GM06990 (cell line): ENCODE measurements at regions not wholly inside any gene's neighbourhood (a gene's known extent, or its start where the extent isn't known, plus 50 kb on each side); places are given as distances from the start of the nearest gene placed in this dataset.
"Not testable (repeated sequence)": the region's sequence is repeated elsewhere in the genome, so short reads cannot be mapped to it uniquely, and the experiment has no call there.

Experiments
- DNase-seq: peaks from one replicate; pipeline ENCODE4 v3.0.0-alpha.2; 2011; ENCODE audit not compliant: insufficient read length; ENCODE audit errors: extremely low read depth
- H3K27me3 ChIP-seq: replicated peaks from 2 replicates; pipeline ENCODE4 v1.6.0; 2011; ENCODE audit warnings: low read length; ENCODE audit not compliant: control insufficient read depth, insufficient read depth
- H3K36me3 ChIP-seq: 2 replicates; pipeline ENCODE4 v1.5.1; 2011; ENCODE audit warnings: low read length; ENCODE audit not compliant: control insufficient read depth, insufficient read depth
- H3K4me3 ChIP-seq: replicated peaks from 2 replicates; pipeline ENCODE4 v1.5.1; 2011; ENCODE audit warnings: low read depth, mild to moderate bottlenecking, control low read depth, low read length
- TF ChIP-seq, protein P1 (sequence below): IDR thresholded peaks from 2 replicates; pipeline ENCODE4 v1.5.1; 2011; ENCODE audit warnings: low read length, control low read depth, mild to moderate bottlenecking, inconsistent platforms; ENCODE audit not compliant: insufficient read depth, poor library complexity, severe bottlenecking

- TF ChIP-seq, protein P1, sequence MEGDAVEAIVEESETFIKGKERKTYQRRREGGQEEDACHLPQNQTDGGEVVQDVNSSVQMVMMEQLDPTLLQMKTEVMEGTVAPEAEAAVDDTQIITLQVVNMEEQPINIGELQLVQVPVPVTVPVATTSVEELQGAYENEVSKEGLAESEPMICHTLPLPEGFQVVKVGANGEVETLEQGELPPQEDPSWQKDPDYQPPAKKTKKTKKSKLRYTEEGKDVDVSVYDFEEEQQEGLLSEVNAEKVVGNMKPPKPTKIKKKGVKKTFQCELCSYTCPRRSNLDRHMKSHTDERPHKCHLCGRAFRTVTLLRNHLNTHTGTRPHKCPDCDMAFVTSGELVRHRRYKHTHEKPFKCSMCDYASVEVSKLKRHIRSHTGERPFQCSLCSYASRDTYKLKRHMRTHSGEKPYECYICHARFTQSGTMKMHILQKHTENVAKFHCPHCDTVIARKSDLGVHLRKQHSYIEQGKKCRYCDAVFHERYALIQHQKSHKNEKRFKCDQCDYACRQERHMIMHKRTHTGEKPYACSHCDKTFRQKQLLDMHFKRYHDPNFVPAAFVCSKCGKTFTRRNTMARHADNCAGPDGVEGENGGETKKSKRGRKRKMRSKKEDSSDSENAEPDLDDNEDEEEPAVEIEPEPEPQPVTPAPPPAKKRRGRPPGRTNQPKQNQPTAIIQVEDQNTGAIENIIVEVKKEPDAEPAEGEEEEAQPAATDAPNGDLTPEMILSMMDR, result no peak
- Histone ChIP-seq H3K36me3 (no peaks in the 10 kb centered on the region), H3K27me3 (no peaks in the 10 kb centered on the region), H3K4me3 (no peak overlapping the region)
- no peak for DNase-seq
These were observed 65.8 kb downstream of the SPIN4 start for GRCh38 chrX:63285375-63285774.

DNA sequence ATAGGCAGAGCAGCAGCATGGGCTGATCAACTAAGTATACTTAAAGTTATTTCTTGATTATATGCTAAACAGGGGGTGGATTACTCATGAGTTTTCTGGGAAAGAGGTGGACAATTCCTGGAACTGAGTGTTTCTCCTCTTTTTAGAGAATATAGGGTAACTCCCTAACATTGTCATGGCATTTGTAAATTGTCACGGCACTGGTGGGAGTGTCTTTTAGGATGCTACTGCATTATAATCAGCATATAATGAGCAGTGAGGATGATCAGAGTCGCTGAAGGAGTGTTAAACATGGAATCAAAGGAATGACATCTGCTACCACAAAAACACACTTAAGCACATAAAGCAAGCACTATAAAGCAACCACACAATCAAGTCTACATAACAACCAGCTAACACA, 66.5 kb downstream of the SPIN4 start:
- Histone ChIP-seq H3K4me3 (no peak overlapping the region), H3K36me3 (no peaks in the 10 kb centered on the region), H3K27me3 (no peaks in the 10 kb centered on the region)
- TF ChIP-seq, protein P1, result no peak
- DNase-seq, result no peak

DNA sequence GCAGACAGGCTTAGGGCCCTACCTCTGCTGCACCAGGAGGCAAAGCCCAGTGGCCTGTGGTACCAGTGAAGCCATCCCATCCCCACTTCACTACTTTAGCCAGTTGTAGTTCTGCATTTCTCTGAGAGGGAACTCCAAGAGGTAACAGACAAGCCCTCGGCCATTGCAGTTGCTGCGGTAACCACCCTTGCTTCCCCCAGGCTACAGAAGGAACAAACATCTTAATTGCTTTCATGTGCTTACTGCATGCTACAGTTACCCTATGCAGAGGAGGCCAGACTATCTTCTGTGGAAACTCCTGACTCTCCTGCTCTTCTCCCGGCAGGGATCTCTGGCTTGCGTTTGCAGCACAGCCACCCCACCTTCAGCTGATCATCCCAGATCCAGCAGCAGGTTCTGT, 67.8 kb downstream of the SPIN4 start:
- Histone ChIP-seq H3K36me3 (no peaks in the 10 kb centered on the region), H3K27me3 (no peaks in the 10 kb centered on the region), H3K4me3 (no peak overlapping the region)
- no peak for DNase-seq
- TF ChIP-seq, protein P1, result no peak

GRCh38 chrX:63282828-63283227, 68.3 kb downstream of the SPIN4 start:
- H3K27me3 ChIP-seq, result no peaks in the 10 kb centered on the region
- TF ChIP-seq, protein P1, result no peak
- no peak overlapping the region for H3K4me3 ChIP-seq
- H3K36me3 ChIP-seq, result no peaks in the 10 kb centered on the region
- DNase-seq, result no peak

DNA sequence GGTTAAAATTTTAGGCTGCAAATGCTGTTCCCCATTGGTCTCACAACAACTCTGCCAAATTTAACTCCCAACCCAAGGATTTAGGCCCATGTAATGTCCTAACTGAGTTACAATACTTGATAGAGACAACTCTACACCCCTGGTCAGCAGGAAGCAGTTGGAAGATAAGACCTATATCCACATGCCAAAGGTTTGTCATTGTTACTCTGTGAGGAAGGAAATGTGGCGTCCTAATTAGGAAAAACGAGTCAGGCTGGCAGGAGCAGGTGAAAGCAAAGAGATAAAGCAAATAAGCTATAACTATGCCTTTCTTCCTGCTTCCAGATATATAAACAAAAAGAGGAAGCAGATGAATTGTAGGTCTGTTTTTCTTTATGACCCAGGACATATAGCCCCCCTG, 69.1 kb downstream of the SPIN4 start:
- TF ChIP-seq, protein P1, result no peak

GRCh38 chrX:63281465-63281864, 69.7 kb downstream of the SPIN4 start:
- no peak for DNase-seq
- no peak overlapping the region for H3K4me3 ChIP-seq

More for the DNA sequence above, 69.1 kb downstream of the SPIN4 start:
- DNase-seq, result no peak
- Histone ChIP-seq H3K36me3 (no peaks in the 10 kb centered on the region), H3K27me3 (no peaks in the 10 kb centered on the region), H3K4me3 (no peak overlapping the region)

DNA sequence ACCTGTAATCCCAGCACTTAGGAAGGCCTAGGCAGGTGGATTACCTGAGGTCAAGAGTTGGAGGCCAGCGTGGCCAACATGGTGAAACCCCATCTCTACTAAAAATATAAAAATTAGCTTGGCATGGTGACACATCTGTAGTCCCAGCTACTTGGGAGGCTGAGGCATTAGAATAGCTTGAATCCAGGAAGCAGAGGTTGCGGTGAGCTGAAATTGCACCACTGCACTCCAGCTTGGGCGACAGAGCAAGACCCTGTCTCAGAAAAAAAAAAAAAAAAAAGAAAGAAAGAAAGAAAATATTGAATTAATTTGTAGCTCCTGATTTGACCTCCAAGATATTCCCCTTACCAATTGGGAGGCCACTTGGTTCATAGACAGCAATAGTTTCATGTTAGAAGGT, 73.7 kb downstream of the SPIN4 start:
- not testable (repeated sequence) for DNase-seq, H3K27me3 ChIP-seq, H3K36me3 ChIP-seq, H3K4me3 ChIP-seq

More at GRCh38 chrX:63281465-63281864, 69.7 kb downstream of the SPIN4 start:
- no peaks in the 10 kb centered on the region for H3K36me3 ChIP-seq
- no peaks in the 10 kb centered on the region for H3K27me3 ChIP-seq
- TF ChIP-seq, protein P1, result no peak
